H9 (cell line): ENCODE measurements at regions not wholly inside any gene's neighbourhood (a gene's known extent, or its start where the extent isn't known, plus 50 kb on each side); places are given as distances from the start of the nearest gene placed in this dataset.

Experiments
- DNase-seq: peaks from one replicate; pipeline ENCODE4 v3.0.0-alpha.2; 2017
- H2AFZ ChIP-seq: one replicate; pipeline ENCODE4 v1.6.1; 2013; ENCODE audit warnings: mild to moderate bottlenecking, low read length, control low read depth, moderate library complexity
- H2AK5ac ChIP-seq: 2 replicates; pipeline ENCODE4 v1.6.1; 2013; ENCODE audit warnings: low read length, control low read depth, mixed read lengths; ENCODE audit not compliant: insufficient read length
- H2BK120ac ChIP-seq: one replicate; pipeline ENCODE4 v1.6.1; 2013; ENCODE audit warnings: low read depth, mild to moderate bottlenecking, low read length, control low read depth, inconsistent platforms; ENCODE audit not compliant: poor library complexity, severe bottlenecking
- H2BK12ac ChIP-seq: 2 replicates; pipeline ENCODE4 v1.6.1; 2013; ENCODE audit warnings: low read length, control low read depth, mixed read lengths, low read depth; ENCODE audit not compliant: insufficient read length
- H2BK15ac ChIP-seq: 2 replicates; pipeline ENCODE4 v1.6.1; 2013; ENCODE audit warnings: low read depth, low read length, control low read depth
- H2BK20ac ChIP-seq: one replicate; pipeline ENCODE4 v1.6.1; 2013; ENCODE audit warnings: low read depth, mild to moderate bottlenecking, low read length, control low read depth, inconsistent platforms; ENCODE audit not compliant: poor library complexity, severe bottlenecking
- H2BK5ac ChIP-seq: 2 replicates; pipeline ENCODE4 v1.6.1; 2013; ENCODE audit warnings: low read length, control low read depth, mixed read lengths; ENCODE audit not compliant: insufficient read length
- H3K14ac ChIP-seq: 2 replicates; pipeline ENCODE4 v1.6.1; 2013; ENCODE audit warnings: low read length, control low read depth; ENCODE audit not compliant: insufficient read depth
- H3K18ac ChIP-seq: 2 replicates; pipeline ENCODE4 v1.6.1; 2013; ENCODE audit warnings: low read depth, mild to moderate bottlenecking, mixed read lengths, low read length, control low read depth; ENCODE audit not compliant: insufficient read length
- H3K23ac ChIP-seq: 2 replicates; pipeline ENCODE4 v1.6.1; 2013; ENCODE audit warnings: low read length, control low read depth, mixed read lengths, low read depth; ENCODE audit not compliant: insufficient read length
- H3K23me2 ChIP-seq: 2 replicates; pipeline ENCODE4 v1.6.1; 2013; ENCODE audit warnings: low read depth, mild to moderate bottlenecking, mixed read lengths, low read length, control low read depth; ENCODE audit not compliant: insufficient read length, poor library complexity, severe bottlenecking
- H3K27ac ChIP-seq: 2 replicates; pipeline ENCODE4 v1.5.1; 2013; ENCODE audit warnings: low read length, control low read depth, mixed read lengths, low read depth; ENCODE audit not compliant: insufficient read length
- H3K27me3 ChIP-seq: 2 replicates; pipeline ENCODE4 v1.6.1; 2013; ENCODE audit warnings: low read length, control low read depth, inconsistent platforms; ENCODE audit not compliant: insufficient read depth
- H3K4ac ChIP-seq: 2 replicates; pipeline ENCODE4 v1.6.1; 2013; ENCODE audit warnings: low read depth, mild to moderate bottlenecking, control low read depth, inconsistent platforms, low read length, moderate library complexity
- H3K4me1 ChIP-seq: 2 replicates; pipeline ENCODE4 v1.6.1; 2013; ENCODE audit warnings: low read length, control low read depth, inconsistent platforms; ENCODE audit not compliant: insufficient read depth
- H3K4me2 ChIP-seq: 2 replicates; pipeline ENCODE4 v1.6.1; 2013; ENCODE audit warnings: low read length, control low read depth, mixed read lengths; ENCODE audit not compliant: insufficient read length, insufficient read depth
- H3K56ac ChIP-seq: 2 replicates; pipeline ENCODE4 v1.6.1; 2013; ENCODE audit warnings: low read depth, mild to moderate bottlenecking, mixed read lengths, low read length, control low read depth; ENCODE audit not compliant: insufficient read length
- H3K79me1 ChIP-seq: 2 replicates; pipeline ENCODE4 v1.6.1; 2013; ENCODE audit warnings: low read depth, mild to moderate bottlenecking, moderate library complexity, low read length, control low read depth, inconsistent platforms; ENCODE audit not compliant: insufficient read depth, poor library complexity, severe bottlenecking
- H3K79me2 ChIP-seq: 2 replicates; pipeline ENCODE4 v1.6.1; 2013; ENCODE audit warnings: low read length, control low read depth, inconsistent platforms; ENCODE audit not compliant: insufficient read depth
- H3K9ac ChIP-seq: 2 replicates; pipeline ENCODE4 v1.6.1; 2013; ENCODE audit warnings: low read length, control low read depth, mixed read lengths; ENCODE audit not compliant: insufficient read length; ENCODE audit errors: extremely low read depth
- H3K9me3 ChIP-seq: one replicate; pipeline ENCODE4 v1.6.1; 2013; ENCODE audit warnings: low read depth, low read length, inconsistent platforms; ENCODE audit not compliant: control insufficient read depth
- H3T11ph ChIP-seq: one replicate; pipeline ENCODE4 v1.6.1; 2013; ENCODE audit warnings: mild to moderate bottlenecking, low read length, control low read depth, inconsistent platforms
- H4K20me1 ChIP-seq: one replicate; pipeline ENCODE4 v1.6.1; 2013; ENCODE audit not compliant: control insufficient read depth, insufficient read length, insufficient read depth
- H4K5ac ChIP-seq: 2 replicates; pipeline ENCODE4 v1.6.1; 2013; ENCODE audit warnings: low read depth, mild to moderate bottlenecking, mixed read lengths, low read length, control low read depth; ENCODE audit not compliant: insufficient read length
- H4K8ac ChIP-seq: replicated peaks from 2 replicates; pipeline ENCODE4 v1.6.1; 2013; ENCODE audit warnings: low read length, control low read depth, mixed read lengths, low read depth; ENCODE audit not compliant: insufficient read length
- H4K91ac ChIP-seq: 2 replicates; pipeline ENCODE4 v1.6.1; 2013; ENCODE audit warnings: low read depth, mild to moderate bottlenecking, moderate library complexity, mixed read lengths, low read length, control low read depth; ENCODE audit not compliant: insufficient read length
- H3K27ac Mint-ChIP-seq, 3 experiments: 2 replicates in 2 of 3; 3 replicates in 1 of 3; pipeline ENCODE4 v1.8.0; 2020 to 2021; ENCODE audit warnings: mixed read lengths in 3 of 3, mild to moderate bottlenecking in 1 of 3, moderate library complexity in 1 of 3
- H3K27me3 Mint-ChIP-seq: 2 replicates; pipeline ENCODE4 v1.8.0; 2021; ENCODE audit warnings: low read depth, mild to moderate bottlenecking, moderate library complexity, mixed read lengths
- H3K36me3 Mint-ChIP-seq, 3 experiments: 2 replicates in 2 of 3; 3 replicates in 1 of 3; pipeline ENCODE4 v1.8.0; 2020 to 2021; ENCODE audit warnings: low read depth in 3 of 3, mixed read lengths in 3 of 3; ENCODE audit not compliant: insufficient read depth in 1 of 3
- H3K4me1 Mint-ChIP-seq, 2 experiments: 2 replicates each; pipeline ENCODE4 v1.8.0; 2020; ENCODE audit warnings: mixed read lengths in 2 of 2
- H3K4me3 Mint-ChIP-seq, 2 experiments: 2 replicates in 1 of 2; 3 replicates in 1 of 2; pipeline ENCODE4 v1.8.0; 2020 to 2021; ENCODE audit warnings: mild to moderate bottlenecking in 2 of 2, mixed read lengths in 2 of 2, moderate library complexity in 1 of 2
- H3K9me3 Mint-ChIP-seq, 2 experiments: 2 replicates in 1 of 2; 3 replicates in 1 of 2; pipeline ENCODE4 v1.8.0; 2020; ENCODE audit warnings: mild to moderate bottlenecking in 2 of 2, mixed read lengths in 2 of 2, moderate library complexity in 1 of 2
- whole genome bisulfite sequencing: extraction: QIAGEN DNeasy Blood & Tissue Kit; methylation state at CpG from one replicate; pipeline ENCODE4 v1.1.7; 2013; ENCODE audit warnings: missing lambda C conversion rate, low lambda C conversion rate, mixed read lengths; ENCODE audit not compliant: insufficient read length; ENCODE audit errors: extremely low coverage; 5-methylcytosine and 5-hydroxymethylcytosine counted together
- TF ChIP-seq, protein P1 (sequence below): fragments of 200-600 bp; sonication (generic); conservative IDR thresholded peaks from 3 replicates; pipeline ENCODE4 v1.8.0; 2021; ENCODE audit warnings: antibody characterized with exemption, mild to moderate bottlenecking

DNA sequence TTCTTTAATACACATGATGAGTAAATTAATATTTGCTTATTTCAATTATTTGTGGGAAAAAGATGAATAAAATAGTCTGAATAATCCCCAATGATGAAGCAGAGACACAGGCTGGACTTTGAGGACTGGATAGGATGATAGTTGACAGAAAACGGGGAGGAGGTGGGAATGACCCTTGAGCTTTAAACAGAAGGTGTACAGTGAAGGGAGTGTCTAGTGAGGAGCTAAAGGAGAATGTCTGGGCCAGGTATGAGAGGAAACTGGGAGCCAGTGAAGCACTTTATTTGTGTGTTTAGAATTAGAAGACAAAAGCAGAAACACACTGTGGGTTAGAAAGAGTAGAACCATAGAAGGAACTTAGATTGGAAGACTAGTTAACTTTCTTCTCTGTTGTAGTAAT is 230.4 kb upstream of the CA10 start:
- Histone ChIP-seq H4K5ac (no peak overlapping the region), H2BK15ac (no peak overlapping the region), H3K23ac (no peak overlapping the region), H2BK20ac (no peak overlapping the region), H3K14ac (no peak overlapping the region), H3K27me3 (no peaks in the 10 kb centered on the region), H2AK5ac (no peak overlapping the region), H2BK5ac (no peak overlapping the region), H2BK12ac (no peak overlapping the region), H4K20me1 (no peaks in the 10 kb centered on the region), H3T11ph (no peak overlapping the region), H3K9me3 (no peaks in the 10 kb centered on the region), H3K23me2 (no peaks in the 10 kb centered on the region), H3K4me1 (no peaks in the 10 kb centered on the region; the same call in 1 of the 2 replicates), H3K56ac (no peak overlapping the region), H3K79me2 (no peaks in the 10 kb centered on the region), H4K8ac (no peak overlapping the region), H3K18ac (no peak overlapping the region), H3K4me2 (no peak overlapping the region), H3K9ac (no peak overlapping the region), H4K91ac (no peak overlapping the region), H3K27ac (no peak overlapping the region), H2BK120ac (no peak overlapping the region), H3K79me1 (no peaks in the 10 kb centered on the region), H3K4ac (no peak overlapping the region), H2AFZ (no peak overlapping the region)
- WGBS = no CpG with 5 or more reads among the region's 1 CpG
- TF ChIP-seq, protein P1, sequence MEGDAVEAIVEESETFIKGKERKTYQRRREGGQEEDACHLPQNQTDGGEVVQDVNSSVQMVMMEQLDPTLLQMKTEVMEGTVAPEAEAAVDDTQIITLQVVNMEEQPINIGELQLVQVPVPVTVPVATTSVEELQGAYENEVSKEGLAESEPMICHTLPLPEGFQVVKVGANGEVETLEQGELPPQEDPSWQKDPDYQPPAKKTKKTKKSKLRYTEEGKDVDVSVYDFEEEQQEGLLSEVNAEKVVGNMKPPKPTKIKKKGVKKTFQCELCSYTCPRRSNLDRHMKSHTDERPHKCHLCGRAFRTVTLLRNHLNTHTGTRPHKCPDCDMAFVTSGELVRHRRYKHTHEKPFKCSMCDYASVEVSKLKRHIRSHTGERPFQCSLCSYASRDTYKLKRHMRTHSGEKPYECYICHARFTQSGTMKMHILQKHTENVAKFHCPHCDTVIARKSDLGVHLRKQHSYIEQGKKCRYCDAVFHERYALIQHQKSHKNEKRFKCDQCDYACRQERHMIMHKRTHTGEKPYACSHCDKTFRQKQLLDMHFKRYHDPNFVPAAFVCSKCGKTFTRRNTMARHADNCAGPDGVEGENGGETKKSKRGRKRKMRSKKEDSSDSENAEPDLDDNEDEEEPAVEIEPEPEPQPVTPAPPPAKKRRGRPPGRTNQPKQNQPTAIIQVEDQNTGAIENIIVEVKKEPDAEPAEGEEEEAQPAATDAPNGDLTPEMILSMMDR = no peak
- no peaks in the 10 kb centered on the region for H3K27me3 Mint-ChIP-seq
- H3K4me1 Mint-ChIP-seq = 0 out of 4 replicates have a peak, but pooled peaks cover 0 to 3% of the 10 kb centered on the region in 2 experiments
- DNase-seq = no peak
- no peak overlapping the region for H3K27ac Mint-ChIP-seq
- H3K36me3 Mint-ChIP-seq = no peaks in the 10 kb centered on the region
- no peak overlapping the region for H3K4me3 Mint-ChIP-seq
- no peaks in the 10 kb centered on the region for H3K9me3 Mint-ChIP-seq
